H1 (cell line): ENCODE measurements at regions not wholly inside any gene's neighbourhood (a gene's known extent, or its start where the extent isn't known, plus 50 kb on each side); places are given as distances from the start of the nearest gene placed in this dataset.

Source experiments
- CTCF ChIA-PET: fragments of 300-600 bp; sonication (Branson Sonifier 250); formaldehyde crosslinking; loops from one replicate; lab custom pipeline; 2021; ENCODE audit not compliant: partially characterized antibody; lab: Charles Lee
- POLR2A ChIA-PET: fragments of 300-600 bp; sonication (Branson Sonifier 250); formaldehyde crosslinking; loops from one replicate; lab custom pipeline; 2021; ENCODE audit warnings: inconsistent platforms; ENCODE audit not compliant: partially characterized antibody; lab: Charles Lee
- DNase-seq, 2 experiments: peaks; one replicate each; pipeline versions ENCODE4 v3.0.0 to v3.0.0-alpha.2; 2010 to 2022; ENCODE audit warnings: low spot score in 2 of 2, low read depth in 1 of 2, mixed read lengths in 1 of 2
- FAIRE-seq: peaks from 2 replicates; lab custom pipeline; 2011; peaks lifted over from hg19 to GRCh38; lab: Jason Lieb, UNC
- H2AFZ ChIP-seq: 2 replicates; pipeline ENCODE4 v1.8.1; 2012; ENCODE audit warnings: low read length, inconsistent platforms
- H2AK5ac ChIP-seq: 2 replicates; pipeline ENCODE4 v1.6.1; 2013; ENCODE audit warnings: low read depth, low read length
- H2BK120ac ChIP-seq: replicated peaks from 2 replicates; pipeline ENCODE3; 2013; ENCODE audit warnings: low read depth, low read length, inconsistent platforms
- H2BK12ac ChIP-seq: 2 replicates; pipeline ENCODE4 v1.6.1; 2013; ENCODE audit warnings: low read depth, low read length
- H2BK15ac ChIP-seq: 2 replicates; pipeline ENCODE4 v1.6.1; 2013; ENCODE audit warnings: low read length
- H2BK20ac ChIP-seq: 2 replicates; pipeline ENCODE4 v1.6.1; 2013; ENCODE audit warnings: low read length
- H2BK5ac ChIP-seq: 2 replicates; pipeline ENCODE4 v1.6.1; 2013; ENCODE audit warnings: low read depth, low read length
- H3K14ac ChIP-seq: 2 replicates; pipeline ENCODE4 v1.6.1; 2013; ENCODE audit warnings: inconsistent platforms; ENCODE audit not compliant: insufficient read length
- H3K18ac ChIP-seq: 2 replicates; pipeline ENCODE4 v1.6.1; 2013; ENCODE audit warnings: low read length; ENCODE audit errors: extremely low read depth
- H3K23ac ChIP-seq: 2 replicates; pipeline ENCODE4 v1.6.1; 2013; ENCODE audit warnings: inconsistent platforms; ENCODE audit not compliant: insufficient read length
- H3K23me2 ChIP-seq: 2 replicates; pipeline ENCODE4 v1.6.1; 2013; ENCODE audit warnings: low read depth, low read length
- H3K27ac ChIP-seq: 2 replicates; pipeline ENCODE4 v1.6.1; 2011; ENCODE audit warnings: low read depth, low read length, inconsistent platforms
- H3K27me3 ChIP-seq, 4 experiments: replicated peaks in 1 of 4; 1 replicate in 1 of 4; 2 replicates in 3 of 4; pipeline versions ENCODE4 v1.6.1 to v1.8.1; 2011 to 2013; ENCODE audit warnings: low read length in 3 of 4, mild to moderate bottlenecking in 3 of 4, inconsistent platforms in 2 of 4, mixed read lengths in 2 of 4, moderate library complexity in 1 of 4; ENCODE audit not compliant: control insufficient read depth in 3 of 4, insufficient read depth in 3 of 4; ENCODE audit errors: extremely low read depth in 1 of 4
- H3K36me3 ChIP-seq, 4 experiments: 2 replicates each; pipeline versions ENCODE4 v1.6.1 to v1.8.1; 2011 to 2013; ENCODE audit warnings: mild to moderate bottlenecking in 4 of 4, low read length in 3 of 4, moderate library complexity in 2 of 4, control low read depth in 1 of 4, inconsistent platforms in 1 of 4; ENCODE audit not compliant: insufficient read depth in 4 of 4, control insufficient read depth in 2 of 4
- H3K4ac ChIP-seq: replicated peaks from 2 replicates; pipeline ENCODE3; 2013; ENCODE audit warnings: low read length, low read depth, mixed read lengths, inconsistent platforms; ENCODE audit not compliant: insufficient read length
- H3K4me1 ChIP-seq, 4 experiments: replicated peaks in 1 of 4; 1 replicate in 1 of 4; 2 replicates in 3 of 4; pipeline versions ENCODE4 v1.6.1 to v1.8.1; 2011 to 2013; ENCODE audit warnings: low read length in 3 of 4, inconsistent platforms in 2 of 4, mixed read lengths in 1 of 4; ENCODE audit not compliant: insufficient read depth in 4 of 4, control insufficient read depth in 3 of 4
- H3K4me2 ChIP-seq, 2 experiments: 2 replicates each; pipeline versions ENCODE4 v1.6.1 to v1.8.1; 2011 to 2013; ENCODE audit warnings: low read depth in 2 of 2, low read length in 2 of 2, control low read depth in 1 of 2, inconsistent platforms in 1 of 2, mild to moderate bottlenecking in 1 of 2; ENCODE audit not compliant: insufficient read depth in 1 of 2
- H3K4me3 ChIP-seq, 4 experiments: fragments of 200-600, 300-600 bp in 1 of 4; sonication (generic), shearing (Covaris generic), sonication (Bioruptor Twin) in 1 of 4; 2 replicates each; pipeline versions ENCODE4 v1.5.1 to v1.8.1; 2011 to 2016; ENCODE audit warnings: low read length in 4 of 4, low read depth in 3 of 4, control low read depth in 2 of 4, inconsistent platforms in 2 of 4, mild to moderate bottlenecking in 2 of 4, mixed read lengths in 1 of 4, moderate library complexity in 1 of 4; ENCODE audit not compliant: insufficient read depth in 2 of 4; ENCODE audit errors: extremely low read depth in 1 of 4
- H3K56ac ChIP-seq: replicated peaks from 2 replicates; pipeline ENCODE3; 2013; ENCODE audit warnings: low read depth, mild to moderate bottlenecking, mixed read lengths, low read length, inconsistent platforms; ENCODE audit not compliant: insufficient read length
- H3K79me1 ChIP-seq: 2 replicates; pipeline ENCODE4 v1.6.1; 2013; ENCODE audit warnings: low read depth, low read length, control low read depth
- H3K79me2 ChIP-seq, 2 experiments: 2 replicates each; pipeline versions ENCODE4 v1.6.1 to v1.8.1; 2012 to 2013; ENCODE audit warnings: low read length in 2 of 2, mild to moderate bottlenecking in 2 of 2, inconsistent platforms in 1 of 2; ENCODE audit not compliant: insufficient read depth in 2 of 2, control insufficient read depth in 1 of 2
- H3K9ac ChIP-seq, 4 experiments: replicated peaks in 1 of 4; 1 replicate in 1 of 4; 2 replicates in 3 of 4; pipeline versions ENCODE4 v1.6.1 to v1.8.1; 2011 to 2013; ENCODE audit warnings: low read depth in 3 of 4, low read length in 3 of 4, control low read depth in 2 of 4, mild to moderate bottlenecking in 2 of 4, moderate library complexity in 2 of 4, inconsistent platforms in 1 of 4; ENCODE audit errors: extremely low read depth in 1 of 4
- H3K9me3 ChIP-seq, 2 experiments: 2 replicates each; pipeline versions ENCODE4 v1.6.1 to v1.8.1; 2012 to 2013; ENCODE audit warnings: mild to moderate bottlenecking in 2 of 2, moderate library complexity in 2 of 2, control low read depth in 1 of 2, inconsistent platforms in 1 of 2, low read depth in 1 of 2, low read length in 1 of 2, mixed read lengths in 1 of 2; ENCODE audit not compliant: insufficient read depth in 2 of 2
- H4K20me1 ChIP-seq, 2 experiments: replicated peaks in 1 of 2; 2 replicates each; pipeline versions ENCODE3 to v1.8.1; 2011 to 2013; ENCODE audit warnings: inconsistent platforms in 2 of 2, low read length in 2 of 2, mild to moderate bottlenecking in 1 of 2; ENCODE audit not compliant: insufficient read depth in 2 of 2, control insufficient read depth in 1 of 2
- H4K5ac ChIP-seq: 2 replicates; pipeline ENCODE4 v1.6.1; 2013; ENCODE audit warnings: low read length, low read depth, mixed read lengths, inconsistent platforms; ENCODE audit not compliant: insufficient read length
- H4K8ac ChIP-seq: 2 replicates; pipeline ENCODE4 v1.8.0; 2013; ENCODE audit warnings: mild to moderate bottlenecking, moderate library complexity, low read length, inconsistent platforms; ENCODE audit not compliant: insufficient read depth; ENCODE audit errors: extremely low read depth
- H4K91ac ChIP-seq: replicated peaks from 2 replicates; pipeline ENCODE3; 2013; ENCODE audit warnings: low read length, mixed read lengths, inconsistent platforms; ENCODE audit not compliant: insufficient read length
- GTF2F1 ChIP-seq: IDR thresholded peaks from 2 replicates; pipeline ENCODE4 v1.6.1; 2012; ENCODE audit warnings: low read depth, low read length, improper control_type of control experiment, borderline replicate concordance
- RAD21 ChIP-seq, 2 experiments: IDR thresholded peaks in 1 of 2; conservative IDR thresholded peaks in 1 of 2; 2 replicates each; pipeline ENCODE4 v1.6.1; 2011; ENCODE audit warnings: low read depth in 2 of 2, low read length in 2 of 2, improper control_type of control experiment in 1 of 2, inconsistent platforms in 1 of 2, mild to moderate bottlenecking in 1 of 2, moderate library complexity in 1 of 2
- WGBS, 2 experiments: shearing (Covaris generic) in 1 of 2; methylation state at CpG; one replicate each; pipeline versions ENCODE4 v1.1.6 to v1.1.7; 2013 to 2015; ENCODE audit warnings: low lambda C conversion rate in 2 of 2, mixed read lengths in 2 of 2, inconsistent platforms in 1 of 2, low coverage in 1 of 2, missing lambda C conversion rate in 1 of 2; ENCODE audit not compliant: insufficient replicate concordance in 2 of 2, insufficient coverage in 1 of 2, insufficient read length in 1 of 2; ENCODE audit errors: extremely low coverage in 1 of 2, missing lambda C conversion rate in 1 of 2; 5-methylcytosine and 5-hydroxymethylcytosine counted together

DNA sequence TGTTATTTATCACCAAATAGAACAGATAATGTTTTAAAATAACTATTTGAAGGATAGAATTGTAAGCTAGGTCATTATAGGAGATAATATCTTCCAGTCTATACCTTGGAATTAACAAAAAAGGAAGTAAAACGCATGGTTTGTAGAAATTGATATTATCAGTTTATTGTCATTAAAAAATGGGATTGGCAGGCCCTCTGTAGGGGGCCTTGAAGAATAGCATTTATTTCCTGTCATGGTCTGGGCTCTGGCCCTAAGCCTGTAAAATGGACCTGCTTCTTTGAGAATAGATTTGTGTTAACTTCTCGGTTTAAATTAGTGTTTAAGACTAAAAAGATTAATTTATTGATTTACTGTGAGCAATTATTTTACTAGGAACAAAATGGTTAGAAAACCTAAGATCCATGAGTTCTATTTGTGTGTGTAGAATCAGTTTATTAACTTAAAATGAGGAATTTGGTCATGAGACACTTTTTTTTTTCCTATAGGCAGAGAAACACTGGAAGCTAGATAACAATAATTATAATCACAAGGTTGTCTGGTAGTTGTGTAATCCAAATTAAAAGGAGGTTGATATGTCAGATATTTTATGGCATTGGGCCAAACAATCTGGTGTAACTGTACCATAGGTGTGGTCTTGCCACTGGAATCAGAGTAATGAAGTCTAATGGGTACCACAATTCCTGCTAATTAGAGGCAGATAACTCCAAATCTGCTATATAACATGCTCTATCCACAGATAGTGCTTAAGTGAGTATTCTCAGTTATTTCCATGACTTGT, 197.4 kb upstream of the FOXP2 start:
- TF ChIP-seq GTF2F1 (no peak), RAD21 (IDR thresholded peaks at IDR 0.05 in 1 of 2, conservative IDR thresholded peaks at IDR 0.05 in 1 of 2; ENCODE audit: low read depth in 2 of 2, low read length in 2 of 2) (peak; percentile 29 to 34; a peak in 3 of 4 replicates)
- H4K8ac ChIP-seq = no peak overlapping the region
- no peak overlapping the region for H2AFZ ChIP-seq
- no peak overlapping the region for H2BK5ac ChIP-seq
- no peaks in the 10 kb centered on the region for H3K36me3 ChIP-seq
- H3K9me3 ChIP-seq = no peaks in the 10 kb centered on the region
- peaks cover 0 to 5% (median 1%) of the 10 kb centered on the region in 4 experiments; a peak in 1 of 7 replicates for H3K4me1 ChIP-seq
- H3K4ac ChIP-seq = no peak overlapping the region
- H2BK20ac ChIP-seq = no peak overlapping the region
- H3K9ac ChIP-seq = no peak overlapping the region
- no peak overlapping the region for H2BK120ac ChIP-seq
- no peak overlapping the region for H3K4me2 ChIP-seq
- ChIA-PET POLR2A (no interaction called here), CTCF (no interaction called here)
- H3K79me2 ChIP-seq = no peaks in the 10 kb centered on the region
- no peak overlapping the region for H4K91ac ChIP-seq
- no peaks in the 10 kb centered on the region for H3K23me2 ChIP-seq
- no peak overlapping the region for H3K56ac ChIP-seq
- H4K5ac ChIP-seq = no peak overlapping the region
- no peak overlapping the region for H3K27ac ChIP-seq
- no peak overlapping the region for H2AK5ac ChIP-seq
- no peak overlapping the region for H2BK15ac ChIP-seq
- H4K20me1 ChIP-seq = no peaks in the 10 kb centered on the region
- H3K18ac ChIP-seq = no peak overlapping the region
- no peak for FAIRE-seq
- H3K27me3 ChIP-seq = peaks cover 0 to 1% (median 0%) of the 10 kb centered on the region in 4 experiments; a peak in 1 of 7 replicates
- H2BK12ac ChIP-seq = no peak overlapping the region
- H3K4me3 ChIP-seq = no peak overlapping the region
- H3K14ac ChIP-seq = no peak overlapping the region
- 61% methylated on average over 2 of the region's 2 CpGs; no CpG with 5 or more reads in 1 of the 2 experiments for WGBS, 2 experiments
- no peaks in the 10 kb centered on the region for H3K79me1 ChIP-seq
- H3K23ac ChIP-seq = no peak overlapping the region
- DNase-seq = no peak
